Osteocyte (in vitro differentiated cells): ENCODE measurements at regions not wholly inside any gene's neighbourhood (a gene's known extent, or its start where the extent isn't known, plus 50 kb on each side); places are given as distances from the start of the nearest gene placed in this dataset.
"Not testable (repeated sequence)": the region's sequence is repeated elsewhere in the genome, so short reads cannot be mapped to it uniquely, and the experiment has no call there.

Experiments
- DNase-seq: peaks from one replicate; pipeline ENCODE4 v3.0.0; 2021; ENCODE audit warnings: mixed read lengths; ENCODE audit not compliant: unreplicated experiment; ENCODE audit errors: extremely low spot score
- H3K27ac Mint-ChIP-seq: one replicate; pipeline ENCODE4 v1.8.0; 2021; ENCODE audit warnings: mild to moderate bottlenecking, mixed read lengths; ENCODE audit not compliant: unreplicated experiment
- H3K27me3 Mint-ChIP-seq: one replicate; pipeline ENCODE4 v1.8.0; 2021; ENCODE audit warnings: mixed read lengths; ENCODE audit not compliant: unreplicated experiment
- H3K36me3 Mint-ChIP-seq: one replicate; pipeline ENCODE4 v1.8.0; 2021; ENCODE audit warnings: mixed read lengths; ENCODE audit not compliant: unreplicated experiment
- H3K4me1 Mint-ChIP-seq: one replicate; pipeline ENCODE4 v1.8.0; 2021; ENCODE audit warnings: mixed read lengths; ENCODE audit not compliant: unreplicated experiment
- H3K4me3 Mint-ChIP-seq: one replicate; pipeline ENCODE4 v1.8.0; 2021; ENCODE audit warnings: mild to moderate bottlenecking, moderate library complexity, mixed read lengths; ENCODE audit not compliant: unreplicated experiment
- H3K9me3 Mint-ChIP-seq: one replicate; pipeline ENCODE4 v1.8.0; 2021; ENCODE audit warnings: mixed read lengths; ENCODE audit not compliant: unreplicated experiment
- CTCF ChIP-seq: fragments of 200-600 bp; sonication (generic); IDR thresholded peaks from 2 replicates; pipeline ENCODE4 v1.5.0; 2021; ENCODE audit warnings: antibody characterized with exemption, mild to moderate bottlenecking, moderate library complexity

GRCh38 chr6:27163834-27164233 lies 83.7 kb upstream of the PRSS16 start:
- Mint-ChIP-seq H3K9me3 (no peaks in the 10 kb centered on the region), H3K4me1 (peaks cover 11% of the 10 kb centered on the region), H3K36me3 (no peaks in the 10 kb centered on the region), H3K4me3 (no peak overlapping the region), H3K27ac (no peak overlapping the region), H3K27me3 (peaks cover 2% of the 10 kb centered on the region)
- no peak for DNase-seq
- no peak for TF ChIP-seq CTCF

- H3K27me3 Mint-ChIP-seq, result no peaks in the 10 kb centered on the region
- no peak overlapping the region for H3K4me3 Mint-ChIP-seq
- peak overlapping the region; percentile 89 for H3K27ac Mint-ChIP-seq
- peaks cover 11% of the 10 kb centered on the region for H3K4me1 Mint-ChIP-seq
- no peak for TF ChIP-seq CTCF
- no peaks in the 10 kb centered on the region for H3K36me3 Mint-ChIP-seq
- H3K9me3 Mint-ChIP-seq, result peaks cover 4% of the 10 kb centered on the region
- DNase-seq, result no peak
Measured at GRCh38 chr6:27168108-27168507, 79.4 kb upstream of the PRSS16 start.

GRCh38 chr6:27168586-27169443 lies 78.7 kb upstream of the PRSS16 start:
- Mint-ChIP-seq H3K4me1 (peaks cover 11% of the 10 kb centered on the region), H3K27ac (peak overlapping the region; percentile 89), H3K9me3 (peaks cover 4% of the 10 kb centered on the region), H3K36me3 (no peaks in the 10 kb centered on the region), H3K4me3 (peak overlapping the region; percentile 38), H3K27me3 (no peaks in the 10 kb centered on the region)
- no peak for DNase-seq
- TF ChIP-seq CTCF, result no peak

GRCh38 chr6:27172524-27173231 lies 74.8 kb upstream of the PRSS16 start:
- not testable (repeated sequence) for H3K27ac Mint-ChIP-seq, H3K36me3 Mint-ChIP-seq, DNase-seq, H3K27me3 Mint-ChIP-seq, H3K9me3 Mint-ChIP-seq, H3K4me3 Mint-ChIP-seq
- peaks cover 13% of the 10 kb centered on the region for H3K4me1 Mint-ChIP-seq

GRCh38 chr6:27173232-27173601 lies 74.3 kb upstream of the PRSS16 start:
- not testable (repeated sequence) for H3K27ac Mint-ChIP-seq, DNase-seq, H3K4me3 Mint-ChIP-seq, H3K36me3 Mint-ChIP-seq, H3K9me3 Mint-ChIP-seq, H3K27me3 Mint-ChIP-seq
- peaks cover 11% of the 10 kb centered on the region for H3K4me1 Mint-ChIP-seq

GRCh38 chr6:27174958-27175357 lies 72.5 kb upstream of the PRSS16 start:
- Mint-ChIP-seq H3K27ac (no peak overlapping the region), H3K4me3 (no peak overlapping the region), H3K27me3 (peaks cover 6% of the 10 kb centered on the region), H3K36me3 (no peaks in the 10 kb centered on the region), H3K9me3 (peaks cover 4% of the 10 kb centered on the region), H3K4me1 (peaks cover 14% of the 10 kb centered on the region)
- no peak for TF ChIP-seq CTCF
- DNase-seq, result no peak
